ENCODE measurements at regions not wholly inside any gene's neighbourhood (a gene's known extent, or its start where the extent isn't known, plus 50 kb on each side); places are given as distances from the start of the nearest gene placed in this dataset.

DNA sequence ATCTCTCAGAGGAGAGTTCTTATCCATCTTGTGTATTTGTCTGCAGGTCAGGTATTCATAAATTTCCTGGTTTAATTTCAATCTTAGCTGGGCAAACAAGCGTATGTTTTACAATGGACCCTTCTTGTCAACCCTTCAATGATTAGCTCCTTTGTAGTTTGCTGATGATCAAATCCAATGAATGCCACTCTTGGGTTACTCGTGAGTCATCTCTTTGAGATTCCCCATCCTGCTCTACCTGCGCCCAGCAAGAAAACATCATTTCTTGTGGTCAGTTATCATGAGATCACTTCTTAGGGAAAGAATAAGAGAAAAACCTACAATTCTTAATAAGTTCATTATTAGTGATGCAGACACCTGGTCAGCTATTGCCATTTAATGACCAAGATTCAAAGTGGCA lies 572.3 kb upstream of the PKN2 start:
- H3K27ac ChIP-seq, result no peak overlapping the region
- TF ChIP-seq, protein P1, sequence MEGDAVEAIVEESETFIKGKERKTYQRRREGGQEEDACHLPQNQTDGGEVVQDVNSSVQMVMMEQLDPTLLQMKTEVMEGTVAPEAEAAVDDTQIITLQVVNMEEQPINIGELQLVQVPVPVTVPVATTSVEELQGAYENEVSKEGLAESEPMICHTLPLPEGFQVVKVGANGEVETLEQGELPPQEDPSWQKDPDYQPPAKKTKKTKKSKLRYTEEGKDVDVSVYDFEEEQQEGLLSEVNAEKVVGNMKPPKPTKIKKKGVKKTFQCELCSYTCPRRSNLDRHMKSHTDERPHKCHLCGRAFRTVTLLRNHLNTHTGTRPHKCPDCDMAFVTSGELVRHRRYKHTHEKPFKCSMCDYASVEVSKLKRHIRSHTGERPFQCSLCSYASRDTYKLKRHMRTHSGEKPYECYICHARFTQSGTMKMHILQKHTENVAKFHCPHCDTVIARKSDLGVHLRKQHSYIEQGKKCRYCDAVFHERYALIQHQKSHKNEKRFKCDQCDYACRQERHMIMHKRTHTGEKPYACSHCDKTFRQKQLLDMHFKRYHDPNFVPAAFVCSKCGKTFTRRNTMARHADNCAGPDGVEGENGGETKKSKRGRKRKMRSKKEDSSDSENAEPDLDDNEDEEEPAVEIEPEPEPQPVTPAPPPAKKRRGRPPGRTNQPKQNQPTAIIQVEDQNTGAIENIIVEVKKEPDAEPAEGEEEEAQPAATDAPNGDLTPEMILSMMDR (IDR thresholded peaks at IDR 0.05), result no peak
- TF ChIP-seq ZFX (IDR thresholded peaks at IDR 0.05; ENCODE audit: borderline replicate concordance), result no peak

GRCh38 chr1:88117597-88117996 lies 566.5 kb upstream of the PKN2 start:
- no peak for TF ChIP-seq ZFX (IDR thresholded peaks at IDR 0.05; ENCODE audit: borderline replicate concordance)
- TF ChIP-seq, protein P1 (IDR thresholded peaks at IDR 0.05), result no peak
- no peak overlapping the region for H3K27ac ChIP-seq

DNA sequence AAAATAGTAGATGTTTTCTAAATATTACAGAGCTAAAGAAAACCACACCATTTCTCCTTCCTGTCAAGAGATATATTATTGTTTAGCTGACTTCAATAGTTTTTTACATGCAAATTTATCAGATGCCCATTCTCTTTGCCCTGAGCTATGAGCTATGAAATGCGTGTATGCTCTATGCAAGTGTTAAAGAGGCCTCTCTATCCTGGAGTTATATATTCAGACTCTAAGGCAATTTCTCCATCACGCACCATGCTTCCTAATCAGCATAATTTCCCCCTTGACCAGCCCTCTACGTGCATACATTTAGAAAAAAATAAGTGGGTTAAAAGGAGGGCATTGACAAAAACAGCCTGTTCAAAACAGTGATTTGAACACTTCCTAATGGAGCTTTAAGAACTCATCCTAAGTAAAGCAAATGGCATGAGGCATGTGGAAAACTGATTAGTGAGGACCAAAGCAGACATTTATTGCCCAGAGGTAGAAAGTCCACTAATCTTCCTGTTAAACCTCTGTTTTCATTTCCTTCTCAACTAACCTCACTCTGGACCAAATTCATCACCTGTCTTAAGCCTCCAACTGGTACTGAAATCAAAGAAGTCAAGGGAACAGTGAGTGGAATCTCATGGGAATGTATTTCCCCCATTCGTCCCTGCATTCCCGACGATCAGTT lies 565.8 kb upstream of the PKN2 start:
- no peak for TF ChIP-seq ZFX (IDR thresholded peaks at IDR 0.05; ENCODE audit: borderline replicate concordance)
- TF ChIP-seq, protein P1 (IDR thresholded peaks at IDR 0.05), result no peak
- no peak overlapping the region for H3K27ac ChIP-seq

DNA sequence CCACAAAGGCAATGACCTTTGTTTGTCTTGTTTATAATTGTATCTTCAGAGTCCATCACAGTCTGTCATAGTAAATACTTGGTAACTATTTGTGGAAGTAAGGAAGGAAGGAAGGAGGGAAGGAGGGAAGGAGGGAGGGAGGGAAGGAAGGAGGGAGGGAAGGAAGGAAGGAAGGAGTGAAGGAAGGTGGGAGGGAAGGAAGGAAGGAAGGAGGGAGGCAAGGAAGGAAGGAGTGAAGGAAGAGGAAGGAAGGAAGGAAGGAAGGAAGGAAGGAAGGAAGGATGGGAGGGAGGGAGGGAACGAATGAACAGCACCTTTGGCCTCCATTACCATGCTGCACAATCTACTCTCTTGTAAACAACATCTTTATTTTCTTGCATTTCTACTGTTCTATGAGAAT lies 559.5 kb upstream of the PKN2 start:
- TF ChIP-seq, protein P1 (IDR thresholded peaks at IDR 0.05), result no peak
- TF ChIP-seq ZFX (IDR thresholded peaks at IDR 0.05; ENCODE audit: borderline replicate concordance), result no peak
- H3K27ac ChIP-seq, result no peak overlapping the region

DNA sequence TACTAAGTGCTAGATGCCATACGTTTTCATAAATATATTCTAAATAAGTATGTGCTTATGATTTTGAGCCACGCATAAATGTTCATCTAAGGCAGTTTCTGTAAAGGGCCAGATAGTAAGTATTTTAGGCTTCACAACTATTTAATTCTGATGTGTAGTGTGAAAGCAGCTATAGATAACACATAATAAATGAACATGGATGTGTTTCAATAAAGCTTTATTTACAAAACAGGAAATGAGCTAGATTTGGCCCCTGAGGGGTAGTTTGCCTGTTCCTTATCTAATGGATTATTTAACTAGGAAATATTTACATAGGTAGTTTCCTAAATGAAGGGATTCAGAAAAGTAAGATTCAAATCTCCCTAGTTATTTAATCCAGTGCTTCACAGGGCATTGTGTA lies 557.6 kb upstream of the PKN2 start:
- TF ChIP-seq, protein P1 (IDR thresholded peaks at IDR 0.05), result no peak
- TF ChIP-seq ZFX (IDR thresholded peaks at IDR 0.05; ENCODE audit: borderline replicate concordance), result no peak

GRCh38 chr1:88133991-88134390 lies 550.1 kb upstream of the PKN2 start:
- H3K27ac ChIP-seq, result no peak overlapping the region
- TF ChIP-seq, protein P1 (IDR thresholded peaks at IDR 0.05), result no peak
- no peak for TF ChIP-seq ZFX (IDR thresholded peaks at IDR 0.05; ENCODE audit: borderline replicate concordance)

More for the DNA sequence above, 557.6 kb upstream of the PKN2 start:
- 0 out of 2 replicates have a peak overlapping the region, but pooled peaks have one; percentile 24 for H3K27ac ChIP-seq

- no peak for TF ChIP-seq ZFX (IDR thresholded peaks at IDR 0.05; ENCODE audit: borderline replicate concordance)
- TF ChIP-seq, protein P1 (IDR thresholded peaks at IDR 0.05), result no peak
- no peak overlapping the region for H3K27ac ChIP-seq
Measured at GRCh38 chr1:88134983-88135921, 548.8 kb upstream of the PKN2 start.
